NCI-H1694 (cell line): ENCODE measurements at regions not wholly inside any gene's neighbourhood (a gene's known extent, or its start where the extent isn't known, plus 50 kb on each side); places are given as distances from the start of the nearest gene placed in this dataset.

Experiments
- DNase-seq: peaks from one replicate; lab custom pipeline; 2025; lab: John Stamatoyannopoulos, UW

- DNase-seq: no peak
These were observed 119.4 kb downstream of the FAT4 start for GRCh38 chr4:125434136-125434535.

DNA sequence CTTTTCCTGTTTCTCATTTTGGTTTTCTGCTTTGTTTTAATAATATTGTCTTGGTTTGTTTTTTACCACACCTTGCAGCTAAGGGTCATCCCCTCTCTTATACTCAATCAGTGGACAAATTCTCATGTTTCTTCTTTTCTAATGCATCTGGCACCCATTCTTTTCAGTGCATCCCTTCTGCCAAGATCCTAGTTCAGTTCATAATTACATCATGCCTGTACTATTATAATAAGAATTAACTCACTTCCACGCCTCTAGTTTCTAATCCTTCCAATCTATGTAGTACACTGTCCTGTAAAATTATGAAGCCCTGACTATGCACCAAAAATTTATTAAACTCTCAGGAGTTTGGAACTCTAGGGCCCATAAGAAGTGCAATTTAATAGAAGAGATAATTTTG is 126.1 kb downstream of the FAT4 start:
- no peak for DNase-seq

GRCh38 chr4:125444166-125444565 is 129.4 kb downstream of the FAT4 start:
- no peak for DNase-seq

DNA sequence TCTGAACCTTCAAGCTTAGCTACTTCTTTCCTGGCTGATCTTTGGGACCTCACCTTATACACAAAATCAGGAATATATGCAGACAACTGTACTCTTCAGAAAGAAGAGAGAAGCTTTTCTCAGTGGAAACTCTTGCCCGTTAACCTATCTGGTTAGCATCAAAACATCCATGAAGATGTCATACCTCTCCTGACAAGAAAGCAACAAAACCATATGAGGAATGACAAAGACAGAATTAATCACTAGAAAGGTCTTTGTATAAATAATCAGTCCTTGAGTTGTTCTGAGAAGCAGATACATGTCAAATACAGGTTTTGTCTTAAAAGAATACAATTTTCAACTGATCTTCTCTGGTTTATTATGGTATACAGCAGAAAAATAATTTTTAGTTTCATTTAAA is 130.8 kb downstream of the FAT4 start:
- no peak for DNase-seq

DNA sequence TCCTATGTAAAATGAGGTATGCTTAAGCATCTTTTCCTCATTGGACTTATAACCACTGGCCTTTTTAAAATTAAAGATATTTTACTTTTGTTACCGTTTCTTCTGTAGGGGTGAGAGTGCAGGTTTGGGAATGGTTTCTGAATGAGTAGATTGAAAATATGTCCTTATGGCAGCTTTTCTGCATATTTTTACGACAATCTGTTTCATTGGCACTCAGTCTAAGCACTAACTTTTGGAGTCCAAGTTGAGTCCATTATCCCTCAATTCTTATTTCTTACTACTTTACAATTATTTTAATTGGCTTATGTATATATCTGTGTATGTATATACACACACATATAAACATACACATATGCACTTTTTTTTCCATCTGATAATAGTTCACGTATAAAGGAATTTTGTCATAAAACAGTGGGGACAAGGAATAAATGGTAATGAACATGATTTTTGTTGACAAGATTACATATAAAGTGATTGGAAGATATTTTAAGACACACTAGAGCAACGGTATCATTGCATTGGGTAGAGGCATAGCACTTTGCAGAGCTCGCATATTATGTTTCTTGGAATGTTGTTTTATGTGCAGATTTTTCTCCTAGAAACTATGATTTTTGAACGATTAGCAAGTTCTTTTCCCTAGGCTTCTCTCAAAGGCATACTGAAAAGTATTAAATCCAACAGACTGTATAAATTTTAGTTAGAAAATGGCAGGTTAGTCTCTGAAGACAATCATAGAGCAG is 133.0 kb downstream of the FAT4 start:
- DNase-seq: no peak

DNA sequence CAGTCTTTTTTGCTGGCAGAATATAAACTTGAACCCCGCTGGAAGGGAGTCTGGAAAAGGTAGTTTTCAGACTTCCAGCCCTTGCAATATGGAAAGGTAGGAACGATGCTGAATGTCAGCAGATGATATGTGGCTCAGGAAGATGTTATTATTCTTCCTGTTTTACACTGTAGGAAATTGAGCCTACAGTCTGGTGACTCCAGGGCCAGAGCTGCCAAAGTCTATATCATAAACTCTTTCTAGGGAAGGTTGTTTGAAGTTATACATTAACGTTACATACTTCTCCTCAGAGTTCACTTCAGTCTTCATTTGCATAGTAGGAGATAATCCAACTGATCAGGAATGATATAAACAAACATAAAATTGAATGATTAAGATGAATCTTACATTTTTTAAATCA is 141.3 kb downstream of the FAT4 start:
- DNase-seq: no peak

DNA sequence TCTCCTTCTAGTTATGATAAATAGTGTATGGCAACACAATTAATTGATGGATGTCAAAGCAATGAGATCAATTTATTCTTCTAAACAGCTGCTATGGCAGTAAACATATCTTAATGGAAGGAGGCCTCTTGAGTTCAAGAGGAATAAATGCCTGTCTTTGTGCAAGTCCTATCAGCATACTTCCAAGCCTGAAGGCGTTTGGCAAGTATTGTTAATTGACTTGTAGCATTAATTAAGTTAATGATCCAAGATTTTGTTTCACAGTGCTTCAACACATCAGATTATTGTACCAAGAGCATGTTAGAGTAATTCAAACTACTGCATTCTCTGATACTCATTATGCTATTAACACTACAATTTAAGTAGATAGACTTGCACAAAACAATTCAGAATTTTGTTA is 144.8 kb downstream of the FAT4 start:
- no peak for DNase-seq

DNA sequence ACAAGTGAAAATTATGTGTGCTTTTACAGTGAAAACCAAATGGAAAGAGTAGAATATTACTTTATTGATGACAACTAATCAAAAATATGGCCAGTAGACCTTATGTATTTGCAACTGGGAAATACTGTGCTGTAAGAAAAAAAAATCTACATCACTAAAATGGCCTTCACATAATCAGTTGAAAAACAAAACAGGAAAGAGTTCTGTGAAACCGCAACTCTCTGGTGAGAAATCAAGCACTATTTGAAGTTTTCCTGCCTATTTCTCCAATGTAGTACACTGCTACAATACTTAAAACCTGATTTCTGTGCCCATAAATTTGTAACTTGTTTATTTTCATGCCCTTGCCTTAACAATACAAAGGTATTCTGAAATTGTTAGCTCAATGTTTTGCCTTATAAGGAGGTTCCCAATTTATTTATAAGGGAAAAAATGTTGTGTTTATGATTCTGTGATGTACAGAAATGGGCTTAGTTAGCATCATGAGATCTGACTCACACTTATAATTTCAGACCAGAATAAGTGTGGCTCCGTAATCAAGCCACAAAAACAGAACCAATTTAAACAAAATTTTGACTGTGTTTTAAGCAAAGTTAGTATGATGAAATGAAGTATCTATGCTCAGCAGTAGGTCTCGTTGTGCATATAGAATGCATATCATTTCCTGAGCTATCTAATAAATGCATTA is 147.1 kb downstream of the FAT4 start:
- no peak for DNase-seq

DNA sequence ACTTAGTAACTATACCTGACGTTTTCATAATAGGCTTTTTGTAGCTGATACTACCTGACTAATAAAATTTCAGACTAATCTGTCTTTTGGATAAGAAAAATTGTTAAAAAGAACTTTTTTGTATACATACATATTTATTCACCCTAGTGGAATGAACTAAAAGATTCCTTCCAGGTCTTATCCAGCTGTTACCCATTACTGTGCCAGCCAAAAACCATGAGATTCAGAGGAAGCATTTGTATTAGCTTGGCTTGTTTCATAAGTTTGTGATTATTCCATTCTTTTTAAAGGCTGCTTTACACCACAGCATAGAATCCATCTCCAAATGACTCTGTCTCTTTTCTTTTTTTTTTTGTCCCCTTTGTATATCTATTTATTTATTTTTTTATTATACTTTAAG is 149.4 kb downstream of the FAT4 start:
- no peak for DNase-seq

DNA sequence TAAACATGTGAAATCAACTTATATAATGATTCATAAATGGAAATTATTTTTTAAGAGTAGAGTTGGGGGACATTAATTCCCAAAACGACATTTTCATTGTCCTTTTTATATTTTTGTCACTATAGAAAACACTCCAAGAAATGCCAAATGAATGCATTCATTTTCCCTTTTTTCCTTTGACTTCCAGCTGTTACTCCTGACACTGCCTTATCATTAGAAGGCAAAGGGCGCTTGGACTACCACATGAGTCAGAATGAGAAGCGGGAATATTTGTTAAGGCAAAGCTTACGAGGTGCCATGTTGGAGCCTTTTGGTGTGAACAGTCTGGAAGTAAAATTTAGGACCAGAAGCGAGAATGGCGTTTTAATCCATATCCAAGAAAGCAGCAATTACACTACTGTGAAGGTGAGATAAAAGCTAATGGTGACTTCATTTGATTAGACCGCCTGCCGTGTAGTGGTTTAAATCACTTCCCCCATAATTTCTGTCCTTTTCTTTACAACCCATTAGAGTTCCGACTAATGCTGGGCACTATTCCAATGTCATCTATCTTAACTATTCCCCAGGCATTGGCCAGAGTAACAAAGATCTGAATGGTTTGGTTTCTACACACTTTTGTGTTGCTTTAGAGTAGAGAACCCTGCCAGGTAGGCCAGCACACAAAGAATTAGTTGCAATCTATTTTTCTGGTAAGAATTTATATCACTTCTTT is 166.7 kb downstream of the FAT4 start:
- DNase-seq: no peak

DNA sequence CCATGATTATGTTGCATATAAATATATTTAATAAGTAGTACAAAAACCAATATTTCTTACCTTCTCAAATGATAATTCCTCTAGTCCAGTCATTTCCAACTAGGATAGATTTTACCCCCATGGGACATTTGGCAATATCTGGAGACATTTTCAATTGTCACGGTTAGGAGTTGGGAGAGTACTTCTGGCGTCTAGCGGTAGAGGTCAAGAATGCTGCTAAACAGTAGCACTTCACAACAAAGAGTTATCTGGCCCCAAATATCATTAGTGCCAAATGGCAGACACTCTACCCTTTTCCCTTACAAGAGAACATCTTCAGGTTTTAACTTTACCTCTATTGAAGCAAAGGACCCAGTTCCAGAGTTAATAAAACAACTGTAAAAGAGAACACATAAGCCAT is 168.1 kb downstream of the FAT4 start:
- DNase-seq: no peak

DNA sequence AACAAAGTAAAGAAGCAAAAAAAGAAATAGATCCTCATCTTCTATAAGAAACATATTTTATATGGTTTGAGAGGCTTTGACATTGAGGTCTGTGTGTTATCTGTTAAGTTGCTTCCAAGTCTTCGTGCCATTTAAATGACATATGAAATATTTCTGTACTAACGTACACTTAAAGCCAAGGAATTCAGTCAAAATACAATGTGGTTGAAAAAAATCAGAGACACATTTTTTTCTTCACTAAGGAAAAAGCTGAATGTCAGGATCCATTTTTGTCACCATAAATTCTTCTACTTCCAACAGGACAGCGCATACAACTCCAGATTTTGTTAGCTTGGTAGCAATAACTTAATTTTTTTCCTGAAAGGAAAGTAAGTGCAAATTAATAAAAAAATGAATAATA is 168.5 kb downstream of the FAT4 start:
- DNase-seq: no peak

DNA sequence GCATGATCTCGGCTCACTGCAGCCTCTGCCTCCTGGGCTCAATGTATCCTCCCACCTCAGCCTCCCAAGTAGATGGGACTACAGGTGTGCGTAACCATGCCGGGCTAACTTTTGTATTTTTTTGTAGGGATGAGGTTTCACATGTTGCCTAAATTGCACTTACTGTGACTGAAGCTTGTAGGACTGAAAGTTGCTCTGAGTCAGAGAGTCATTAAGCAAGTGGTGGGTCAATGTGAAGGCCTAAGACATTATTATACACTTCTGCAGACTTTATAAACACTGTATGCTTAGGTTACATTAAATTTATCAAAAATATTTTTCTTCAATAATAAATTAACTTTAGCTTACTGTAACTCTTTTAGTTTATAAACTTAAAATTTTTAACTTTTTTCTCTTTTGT is 170.2 kb downstream of the FAT4 start:
- no peak for DNase-seq

DNA sequence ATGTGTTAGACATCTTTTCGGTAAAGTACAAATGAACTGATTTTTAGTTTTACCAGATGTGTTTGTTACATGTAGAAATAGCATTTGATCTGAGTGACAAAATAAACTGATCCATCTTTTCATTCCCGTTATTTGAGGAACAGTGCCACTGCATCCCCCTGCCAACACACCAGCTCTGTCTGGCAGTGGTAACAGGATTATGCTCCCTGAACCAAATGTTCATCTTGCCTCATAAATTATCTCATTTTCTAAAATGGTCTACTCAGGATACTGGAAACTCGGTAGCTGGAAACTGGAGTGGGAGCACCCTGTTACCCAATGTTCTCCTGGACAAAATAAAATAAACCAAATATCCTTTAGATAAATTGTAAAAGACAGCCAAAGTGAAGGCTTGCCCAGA is 171.6 kb downstream of the FAT4 start:
- peak; percentile 2 for DNase-seq

- no peak for DNase-seq
These were observed 175.4 kb downstream of the FAT4 start for GRCh38 chr4:125489952-125490690.

DNA sequence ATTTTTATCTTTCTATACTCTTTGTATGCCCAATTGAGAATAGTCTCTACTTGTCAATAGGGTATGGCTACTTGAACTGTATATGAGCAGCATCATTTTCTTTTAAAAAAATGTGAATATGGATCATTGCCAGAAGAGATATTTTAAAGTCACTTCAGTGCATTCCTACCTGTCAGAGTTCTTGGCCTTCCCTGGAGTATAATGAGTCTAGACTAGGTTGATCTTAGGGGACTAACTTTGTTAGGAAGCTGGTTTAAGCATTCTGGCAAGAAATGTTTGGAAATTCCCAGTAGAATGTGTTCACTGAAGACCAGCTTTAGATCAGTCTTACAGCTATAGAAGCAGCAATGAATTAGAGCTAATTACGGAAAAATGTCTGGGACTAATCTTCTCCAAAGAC is 178.2 kb downstream of the FAT4 start:
- no peak for DNase-seq

GRCh38 chr4:125497861-125498260 is 183.1 kb downstream of the FAT4 start:
- no peak for DNase-seq

DNA sequence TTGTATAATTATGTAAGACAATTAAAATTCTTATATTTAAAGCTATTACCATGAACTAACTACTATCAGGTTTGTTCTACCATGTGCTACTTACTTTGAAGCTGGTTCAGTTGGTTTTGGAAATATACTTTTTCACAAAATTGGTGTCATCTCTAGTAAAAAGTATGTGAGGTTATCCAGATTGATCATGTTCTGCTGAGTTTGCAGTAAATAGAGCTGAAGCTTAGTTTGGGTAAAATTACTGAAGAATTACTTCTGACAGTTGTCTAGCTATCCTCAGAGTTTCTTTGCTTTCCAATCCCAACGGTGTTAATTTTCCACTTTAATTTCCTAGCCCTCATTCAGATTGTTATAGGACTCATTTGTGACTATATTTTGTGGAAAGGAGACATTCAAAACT is 184.2 kb downstream of the FAT4 start:
- DNase-seq: no peak

GRCh38 chr4:125501090-125501489 is 186.3 kb downstream of the FAT4 start:
- DNase-seq: no peak

- DNase-seq: no peak
These were observed 186.8 kb downstream of the FAT4 start for GRCh38 chr4:125501568-125501967.

DNA sequence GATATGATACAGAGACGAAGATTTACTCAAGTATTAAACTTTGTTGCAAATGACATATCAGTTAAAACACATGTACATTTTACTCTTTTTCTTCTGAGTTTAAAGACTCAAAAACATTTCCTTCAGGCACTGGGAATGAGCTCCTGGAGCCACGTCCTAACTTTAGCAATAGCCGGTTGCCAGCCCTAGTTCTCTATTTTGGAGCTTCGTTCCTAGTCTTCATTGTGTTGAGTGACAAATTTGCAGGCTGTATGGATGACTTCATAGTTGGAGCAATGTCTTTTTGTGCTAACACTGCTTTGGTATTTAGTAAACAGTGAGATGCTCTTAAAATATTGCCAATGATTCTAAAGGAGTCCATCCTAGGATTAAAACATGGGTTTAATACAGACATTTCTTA is 190.9 kb downstream of the FAT4 start:
- no peak for DNase-seq

DNA sequence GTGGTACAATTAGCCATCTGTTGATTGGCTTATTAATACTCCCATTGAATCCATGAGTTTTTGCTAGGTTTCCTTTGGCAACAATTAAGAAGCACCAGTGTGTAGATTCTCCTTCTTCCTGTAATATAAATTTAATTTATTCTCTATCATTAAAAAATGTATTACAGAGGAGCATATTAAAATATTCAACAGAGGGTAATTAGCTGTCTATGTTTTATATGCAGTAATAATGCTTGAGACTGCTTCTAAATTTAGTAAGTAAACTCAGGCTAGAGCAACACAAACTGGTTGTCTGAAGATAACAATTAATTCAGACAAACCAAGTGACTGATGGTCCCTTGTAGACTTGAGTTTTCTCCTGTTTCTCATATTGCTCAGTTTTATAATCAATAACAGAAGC is 192.4 kb downstream of the FAT4 start:
- no peak for DNase-seq

DNA sequence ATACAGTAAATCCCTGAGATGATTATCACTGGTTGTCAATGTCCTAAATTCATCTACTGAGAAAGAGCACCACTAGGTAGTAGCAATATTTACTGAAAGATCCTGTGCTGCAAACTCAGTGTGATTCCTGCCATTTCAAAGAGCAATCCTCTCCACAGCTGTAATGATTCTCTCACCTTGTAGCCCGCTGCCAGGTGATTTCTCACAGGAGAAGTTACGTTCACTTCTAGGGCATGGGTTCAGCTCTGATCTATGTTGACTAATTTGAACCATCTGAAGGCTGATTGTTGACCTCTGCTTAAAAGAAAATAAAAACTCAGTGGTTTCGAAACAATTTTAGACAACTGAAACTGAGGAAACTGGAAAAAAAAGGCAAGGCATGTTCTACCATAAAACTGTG is 197.0 kb downstream of the FAT4 start:
- no peak for DNase-seq
